SH-SY5Y (cell line): ENCODE measurements at regions not wholly inside any gene's neighbourhood (a gene's known extent, or its start where the extent isn't known, plus 50 kb on each side); places are given as distances from the start of the nearest gene placed in this dataset.

Experiments
- GATA2 ChIP-seq: IDR thresholded peaks from 2 replicates; pipeline ENCODE4 v1.6.1; 2011; ENCODE audit warnings: mild to moderate bottlenecking, low read depth, low read length
- GATA3 ChIP-seq: IDR thresholded peaks from 2 replicates; pipeline ENCODE4 v1.6.1; 2011; ENCODE audit warnings: low read depth, mild to moderate bottlenecking, low read length, moderate library complexity

DNA sequence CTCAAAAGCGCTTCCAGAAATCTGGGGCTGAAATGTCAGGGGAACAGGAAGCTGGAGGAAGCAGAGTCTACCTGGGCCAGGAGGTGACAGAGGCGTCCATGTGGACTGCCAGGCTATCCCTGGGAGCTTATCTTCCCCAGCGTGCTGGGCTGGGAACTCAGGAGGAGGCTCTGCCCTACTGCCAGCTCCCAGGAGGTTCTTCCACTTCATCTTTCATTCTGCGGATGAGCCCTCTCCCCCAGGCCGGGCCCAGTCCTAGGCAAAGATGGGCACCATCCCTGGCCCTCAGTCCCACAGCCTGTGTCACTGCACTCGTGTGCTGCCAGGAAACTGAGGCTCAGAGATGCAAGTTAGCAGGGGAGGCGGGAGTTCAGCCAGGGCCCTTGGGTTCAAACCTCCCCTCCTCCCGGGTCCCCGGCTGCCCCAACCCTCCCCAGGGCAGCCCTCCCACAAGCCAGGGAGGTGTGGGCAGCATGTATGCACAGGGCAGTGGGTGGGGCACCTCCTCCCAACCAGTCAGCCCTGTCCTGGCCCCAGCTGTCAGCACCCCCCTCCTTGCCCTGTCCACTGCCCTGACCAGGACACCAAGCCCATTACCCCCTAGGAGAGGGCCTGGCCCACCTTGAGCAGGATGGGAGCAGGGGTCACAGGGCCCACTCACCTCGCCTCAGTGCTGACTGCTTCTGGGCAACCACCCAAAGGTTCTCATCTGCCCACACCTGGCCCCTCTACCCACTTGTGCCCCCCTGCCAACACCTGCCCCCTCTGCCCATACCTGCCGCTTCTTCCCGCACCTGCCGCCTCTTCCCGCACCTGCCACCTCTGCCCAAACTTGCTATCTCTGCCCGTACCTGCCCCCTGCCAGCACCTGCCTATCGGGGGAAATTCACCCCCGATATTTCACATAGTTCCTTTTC lies 226.0 kb downstream of the NPHP4 start:
- TF ChIP-seq GATA2 (no peak), GATA3 (no peak)
